SK-N-SH (cell line): ENCODE measurements at regions not wholly inside any gene's neighbourhood (a gene's known extent, or its start where the extent isn't known, plus 50 kb on each side); places are given as distances from the start of the nearest gene placed in this dataset.

Experiments used
- CTCF ChIP-seq: fragments of 200-600 bp; sonication (generic); IDR thresholded peaks from 2 replicates; pipeline ENCODE4 v1.6.1; 2017; ENCODE audit warnings: antibody characterized with exemption, mild to moderate bottlenecking, moderate library complexity
- POLR2AphosphoS5 ChIP-seq: IDR thresholded peaks from 2 replicates; pipeline ENCODE4 v1.6.1; 2012; ENCODE audit warnings: low read depth, low read length
- TF ChIP-seq, protein P1 (sequence below): IDR thresholded peaks from 2 replicates; pipeline ENCODE4 v1.4.0; 2012; ENCODE audit warnings: low read depth

DNA sequence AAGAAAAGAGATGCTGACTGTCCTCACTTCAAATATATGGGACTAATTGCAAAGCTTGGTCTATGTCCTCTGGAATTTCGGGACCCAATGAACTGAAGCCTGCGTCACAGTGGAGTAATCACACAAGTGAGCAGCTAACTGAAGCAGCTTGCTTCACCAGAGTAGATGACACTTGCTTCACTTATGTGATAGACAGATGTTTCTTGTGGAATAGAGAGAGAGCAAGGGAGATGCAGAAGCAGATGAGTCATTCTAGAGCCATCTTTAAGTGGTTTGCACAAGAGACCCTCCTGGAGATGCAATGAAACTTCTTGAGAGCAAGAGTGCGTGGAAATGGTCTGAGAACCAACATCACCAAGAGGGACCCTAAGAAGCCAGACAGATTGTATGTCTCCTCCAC, 1537.1 kb upstream of the FLRT2 start:
- TF ChIP-seq CTCF (no peak), POLR2AphosphoS5 (no peak)
- TF ChIP-seq, protein P1, sequence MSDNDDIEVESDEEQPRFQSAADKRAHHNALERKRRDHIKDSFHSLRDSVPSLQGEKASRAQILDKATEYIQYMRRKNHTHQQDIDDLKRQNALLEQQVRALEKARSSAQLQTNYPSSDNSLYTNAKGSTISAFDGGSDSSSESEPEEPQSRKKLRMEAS = no peak
